Left kidney (tissue), 1 donor: ENCODE measurements at regions not wholly inside any gene's neighbourhood (a gene's known extent, or its start where the extent isn't known, plus 50 kb on each side); places are given as distances from the start of the nearest gene placed in this dataset.

ENCODE experiments used
- DNase-seq: peaks from one replicate; pipeline ENCODE4 v3.0.0-alpha.2; 2013

- DNase-seq = no peak
Observed at GRCh38 chr14:51478175-51478621, 173.5 kb upstream of the FRMD6 start.

- DNase-seq = no peak
Observed at GRCh38 chr14:51479584-51480325, 172.0 kb upstream of the FRMD6 start.

- no peak for DNase-seq
Observed at GRCh38 chr14:51481643-51482042, 170.1 kb upstream of the FRMD6 start.

- no peak for DNase-seq
Observed at GRCh38 chr14:51482102-51482501, 169.6 kb upstream of the FRMD6 start.

GRCh38 chr14:51484485-51484884, 167.2 kb upstream of the FRMD6 start:
- no peak for DNase-seq

- DNase-seq = no peak
Observed at GRCh38 chr14:51485733-51486132, 166.0 kb upstream of the FRMD6 start.

- DNase-seq = no peak
Observed at GRCh38 chr14:51487848-51488247, 163.9 kb upstream of the FRMD6 start.

GRCh38 chr14:51488569-51489220, 163.0 kb upstream of the FRMD6 start:
- no peak for DNase-seq

GRCh38 chr14:51490205-51490604, 161.5 kb upstream of the FRMD6 start:
- DNase-seq = no peak

- no peak for DNase-seq
Observed at GRCh38 chr14:51491036-51491545, 160.6 kb upstream of the FRMD6 start.

GRCh38 chr14:51491776-51492175, 159.9 kb upstream of the FRMD6 start:
- no peak for DNase-seq

- no peak for DNase-seq
Observed at GRCh38 chr14:51495319-51495718, 156.4 kb upstream of the FRMD6 start.

GRCh38 chr14:51498411-51499227, 153.1 kb upstream of the FRMD6 start:
- DNase-seq = no peak

- DNase-seq = no peak
Observed at GRCh38 chr14:51500776-51501175, 150.9 kb upstream of the FRMD6 start.

GRCh38 chr14:51501746-51502145, 150.0 kb upstream of the FRMD6 start:
- DNase-seq = no peak

GRCh38 chr14:51504669-51505068, 147.0 kb upstream of the FRMD6 start:
- DNase-seq = no peak

- no peak for DNase-seq
Observed at GRCh38 chr14:51507511-51507905, 144.2 kb upstream of the FRMD6 start.

GRCh38 chr14:51507906-51508511, 143.7 kb upstream of the FRMD6 start:
- peak; percentile 50 for DNase-seq

- DNase-seq = no peak
Observed at GRCh38 chr14:51511265-51511664, 140.4 kb upstream of the FRMD6 start.

- no peak for DNase-seq
Observed at GRCh38 chr14:51512316-51512715, 139.4 kb upstream of the FRMD6 start.

GRCh38 chr14:51513281-51513680, 138.4 kb upstream of the FRMD6 start:
- DNase-seq = no peak

GRCh38 chr14:51513933-51514332, 137.8 kb upstream of the FRMD6 start:
- no peak for DNase-seq
